ENCODE measurements at regions not wholly inside any gene's neighbourhood (a gene's known extent, or its start where the extent isn't known, plus 50 kb on each side); places are given as distances from the start of the nearest gene placed in this dataset.
"Not testable (repeated sequence)": the region's sequence is repeated elsewhere in the genome, so short reads cannot be mapped to it uniquely, and the experiment has no call there.

DNA sequence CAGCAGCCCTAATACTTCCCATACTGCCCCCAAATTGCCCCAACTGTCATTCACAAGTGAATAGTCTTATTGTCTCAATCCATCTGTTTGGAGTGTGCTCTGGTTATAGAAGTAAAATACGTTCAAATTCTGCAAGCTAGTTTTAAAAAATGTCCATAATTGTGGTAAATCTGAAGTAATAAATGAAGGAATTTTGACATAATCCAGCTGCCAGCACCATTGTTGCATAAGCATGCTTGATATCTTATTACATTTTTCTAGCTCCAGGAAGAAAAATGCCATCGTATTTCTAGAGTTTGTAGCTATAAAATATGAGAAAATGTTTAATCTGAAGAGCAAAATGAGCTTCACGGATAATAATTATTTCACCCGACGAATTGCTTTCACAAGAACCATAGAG is 664.7 kb downstream of the RFPL4B start:
- DNase-seq (ENCODE audit: insufficient read length, low spot score) (no peak), FAIRE-seq (no peak)

DNA sequence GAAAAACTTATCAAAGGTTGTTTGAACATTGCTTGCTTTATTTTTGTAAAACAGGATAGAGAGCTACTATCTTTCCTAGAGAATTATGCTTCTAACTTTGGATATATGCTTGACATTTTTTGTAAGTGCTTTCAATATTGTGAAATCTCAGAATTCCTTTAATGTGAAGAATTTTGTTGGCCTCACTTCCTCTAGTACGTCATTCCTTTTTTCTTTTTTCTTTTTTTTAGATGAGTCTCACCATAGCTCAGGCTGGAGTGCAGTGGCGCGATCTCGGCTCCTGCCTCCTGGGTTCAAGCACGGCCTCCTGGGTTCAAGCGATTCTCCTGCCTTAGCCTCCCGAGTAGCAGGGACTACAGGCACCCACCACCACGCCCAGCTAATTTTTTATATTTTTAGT is 668.1 kb downstream of the RFPL4B start:
- FAIRE-seq (no peak), DNase-seq (ENCODE audit: insufficient read length, low spot score) (no peak)

GRCh38 chr6:113017353-113017752 is 670.2 kb downstream of the RFPL4B start:
- FAIRE-seq, result no peak
- DNase-seq (ENCODE audit: insufficient read length, low spot score), result no peak

DNA sequence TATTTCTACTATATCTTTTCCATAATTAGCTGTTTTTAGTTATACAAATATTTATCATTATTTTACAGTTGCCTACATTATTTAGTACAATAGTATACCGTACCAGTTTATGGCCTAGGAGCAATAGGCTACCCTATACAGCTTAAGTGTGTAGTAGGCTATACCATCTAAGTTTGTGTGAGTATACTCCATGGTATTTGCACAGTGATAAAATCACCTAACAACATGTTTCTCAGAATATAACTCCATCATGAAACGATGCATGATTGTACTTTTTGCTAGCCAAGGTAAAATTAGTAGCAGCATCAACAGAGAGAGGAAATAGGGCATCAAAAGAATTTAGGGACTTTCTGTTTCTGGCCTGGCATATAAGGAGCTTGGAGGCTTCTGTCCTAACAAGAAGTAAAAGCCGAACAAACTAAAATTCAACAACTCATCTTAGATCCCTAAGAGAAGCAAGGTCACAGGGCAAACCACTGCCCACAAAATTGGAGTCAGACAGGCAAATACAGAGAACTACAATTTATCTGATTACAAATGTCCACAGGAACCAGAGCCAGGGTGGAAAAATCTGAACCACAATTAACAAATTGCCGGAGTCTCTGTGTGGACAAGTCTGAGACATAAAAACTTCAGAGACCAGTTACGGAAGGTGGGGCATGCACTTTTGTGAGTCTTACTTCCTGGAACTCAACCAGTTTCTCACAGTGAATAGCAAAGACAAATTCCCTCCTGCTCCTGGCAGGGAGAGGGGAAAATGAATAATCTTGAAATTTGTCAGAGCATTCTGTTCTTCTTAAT is 671.4 kb downstream of the RFPL4B start:
- no peak for FAIRE-seq

DNA sequence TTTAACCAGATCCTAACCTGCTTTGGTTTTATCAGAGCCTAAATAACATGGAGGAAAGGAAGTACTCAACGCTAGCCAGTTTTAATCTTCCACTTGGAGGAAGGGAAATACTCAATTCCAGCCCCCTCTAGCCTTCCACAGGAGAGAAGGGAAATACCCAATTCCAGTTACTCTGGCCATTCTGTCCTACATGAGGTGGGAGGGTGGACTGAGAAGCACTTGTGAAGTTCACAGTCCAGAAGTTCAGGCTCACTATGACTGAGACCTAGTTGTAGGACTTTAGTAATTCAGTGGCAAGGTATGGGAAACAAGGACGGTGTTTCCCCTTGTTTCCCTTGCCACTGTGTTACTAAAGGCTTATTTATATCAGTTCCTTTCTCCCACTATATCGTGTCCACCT is 672.0 kb downstream of the RFPL4B start:
- FAIRE-seq (no peak), DNase-seq (ENCODE audit: insufficient read length, low spot score) (no peak)

More for the DNA sequence above, 671.4 kb downstream of the RFPL4B start:
- DNase-seq (ENCODE audit: insufficient read length, low spot score), result no peak

DNA sequence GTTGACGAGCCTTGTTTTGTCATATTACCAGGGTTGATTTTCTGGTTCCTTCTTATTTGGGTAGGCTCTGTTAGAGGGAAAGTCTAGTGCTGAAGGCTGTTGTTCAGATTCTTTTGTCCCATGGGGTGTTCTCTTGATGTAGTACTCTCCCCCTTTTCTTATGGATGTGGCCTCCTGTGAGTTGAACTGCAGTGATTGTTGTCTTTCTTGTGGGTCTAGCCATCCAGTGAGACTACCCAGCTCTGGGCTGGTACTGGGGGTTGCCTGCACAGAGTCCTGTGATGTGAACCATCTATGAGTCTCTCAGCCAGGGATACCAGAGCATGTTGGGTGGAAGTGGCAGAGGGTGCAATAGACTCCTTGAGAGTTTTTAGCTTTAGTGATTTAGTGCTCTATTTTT is 680.6 kb downstream of the RFPL4B start:
- no peak for FAIRE-seq

GRCh38 chr6:113029161-113029560 is 682.0 kb downstream of the RFPL4B start:
- not testable (repeated sequence) for FAIRE-seq; DNase-seq (ENCODE audit: insufficient read length, low spot score)

More for the DNA sequence above, 680.6 kb downstream of the RFPL4B start:
- no peak for DNase-seq (ENCODE audit: insufficient read length, low spot score)

DNA sequence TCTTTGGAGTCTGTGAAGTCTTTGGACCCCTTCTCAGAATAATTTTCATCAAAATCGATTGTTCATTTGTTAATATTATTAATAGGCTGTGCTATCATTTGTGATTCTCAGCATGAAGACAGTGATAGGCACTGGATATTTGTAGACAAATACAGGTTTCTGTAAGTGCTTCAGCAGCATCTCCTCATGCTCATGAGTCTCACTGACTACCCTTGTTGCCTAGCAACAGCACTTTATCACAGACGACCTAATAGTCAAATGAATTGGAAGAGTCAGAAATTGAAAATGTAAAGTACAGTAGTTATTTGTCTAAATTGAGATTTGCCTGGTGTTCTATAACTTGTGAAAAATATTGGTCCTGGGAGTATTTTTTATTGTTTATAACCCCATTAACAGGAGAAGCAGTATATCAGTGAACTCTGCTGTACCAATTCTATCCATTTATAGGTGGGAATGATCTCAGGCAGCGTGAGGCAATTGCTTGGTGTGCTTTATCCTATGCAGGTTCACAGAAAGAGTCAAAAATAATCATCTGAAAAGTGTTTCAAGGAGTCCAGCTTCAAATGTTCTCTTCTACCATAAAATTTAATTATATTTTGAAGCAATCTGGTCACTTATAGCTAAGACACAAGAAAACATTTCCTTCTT is 684.6 kb downstream of the RFPL4B start:
- no peak for FAIRE-seq
- DNase-seq (ENCODE audit: insufficient read length, low spot score), result no peak

DNA sequence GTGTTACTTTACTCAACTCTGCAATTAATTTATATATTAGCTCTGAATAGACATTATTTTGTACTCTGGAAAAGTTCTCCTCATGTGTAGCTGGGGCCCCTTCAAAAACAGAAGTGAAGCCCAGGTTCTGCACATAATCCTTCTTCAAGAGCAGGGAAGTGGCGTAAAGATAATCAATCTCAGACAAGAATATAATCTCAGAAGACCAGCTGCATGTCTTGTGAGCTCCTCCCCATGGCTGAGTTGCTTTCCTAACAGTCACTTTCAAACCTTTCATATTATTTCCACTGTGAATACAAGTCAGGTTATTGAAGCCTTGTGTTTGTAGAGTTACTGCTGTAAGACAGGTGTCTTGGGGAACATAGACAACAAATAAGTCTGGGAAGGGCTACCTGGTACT is 691.9 kb downstream of the RFPL4B start:
- DNase-seq (ENCODE audit: insufficient read length, low spot score) (no peak), FAIRE-seq (no peak)

DNA sequence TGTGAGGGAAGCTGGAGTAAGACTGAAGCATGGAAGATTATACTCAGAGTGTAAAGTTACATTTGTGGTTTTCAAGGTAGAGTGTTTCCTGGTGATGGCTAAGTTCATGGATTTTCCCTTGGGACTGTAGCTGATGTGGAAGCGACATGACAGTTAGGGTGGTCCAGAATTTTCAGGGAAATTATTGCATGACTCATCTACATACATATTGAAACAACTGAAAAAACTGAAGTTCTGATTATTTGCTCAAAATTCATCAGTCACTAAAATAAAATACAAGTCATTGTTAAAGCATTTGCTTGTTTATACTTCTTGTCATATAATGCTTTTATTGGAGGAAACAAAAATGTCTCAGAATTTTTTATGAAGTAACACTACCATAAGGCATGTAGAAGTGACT is 700.0 kb downstream of the RFPL4B start:
- no peak for DNase-seq (ENCODE audit: insufficient read length, low spot score)

GRCh38 chr6:113047932-113048331 is 700.8 kb downstream of the RFPL4B start:
- no peak for DNase-seq (ENCODE audit: insufficient read length, low spot score)

More for the DNA sequence above, 700.0 kb downstream of the RFPL4B start:
- no peak for FAIRE-seq

GRCh38 chr6:113048741-113049140 is 701.6 kb downstream of the RFPL4B start:
- DNase-seq (ENCODE audit: insufficient read length, low spot score) (no peak), FAIRE-seq (no peak)

More at GRCh38 chr6:113047932-113048331, 700.8 kb downstream of the RFPL4B start:
- no peak for FAIRE-seq

GRCh38 chr6:113049190-113049589 is 702.1 kb downstream of the RFPL4B start:
- FAIRE-seq (no peak), DNase-seq (ENCODE audit: insufficient read length, low spot score) (no peak)

DNA sequence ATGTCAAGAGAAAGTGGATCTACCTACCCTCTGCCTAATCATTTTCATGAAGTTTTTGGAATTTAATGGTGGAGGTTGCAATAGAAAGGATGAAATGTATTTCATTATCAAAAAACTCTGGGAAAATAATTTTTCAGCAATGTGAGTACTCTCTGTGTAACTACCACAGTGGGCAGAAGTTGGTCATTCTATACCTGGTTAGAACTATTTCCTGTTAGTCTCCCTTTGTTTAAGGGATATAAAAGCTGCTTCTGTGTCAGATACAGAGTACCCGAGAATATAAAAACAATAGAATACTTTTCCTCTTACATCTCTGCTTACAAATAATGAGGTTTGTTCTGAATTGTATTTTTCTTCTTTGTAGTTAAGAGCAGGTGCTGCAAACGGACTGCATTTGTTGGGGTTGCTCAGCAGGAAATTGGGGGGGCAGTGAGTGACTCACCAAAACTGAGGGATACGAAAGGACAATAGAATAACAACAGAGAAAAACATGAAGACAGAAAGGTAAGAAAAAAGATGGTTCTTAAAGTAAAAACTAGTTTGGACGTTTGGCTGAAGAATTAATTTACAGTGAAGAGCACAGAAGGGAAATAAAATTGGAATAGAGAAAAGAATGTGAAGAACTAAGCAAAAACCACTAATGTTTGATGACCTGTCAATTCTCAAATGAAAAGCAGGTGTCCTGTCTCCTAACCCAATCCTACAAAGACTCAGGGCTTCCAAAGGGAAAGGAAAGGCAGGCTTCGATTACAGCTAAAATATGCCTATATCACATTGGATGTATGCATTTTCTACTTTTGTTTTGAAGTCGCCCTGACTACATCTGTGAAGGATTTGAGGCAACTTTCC is 703.1 kb downstream of the RFPL4B start:
- FAIRE-seq (no peak), DNase-seq (ENCODE audit: insufficient read length, low spot score) (no peak)

GRCh38 chr6:113050979-113051378 is 703.8 kb downstream of the RFPL4B start:
- no peak for FAIRE-seq
- DNase-seq (ENCODE audit: insufficient read length, low spot score), result no peak

DNA sequence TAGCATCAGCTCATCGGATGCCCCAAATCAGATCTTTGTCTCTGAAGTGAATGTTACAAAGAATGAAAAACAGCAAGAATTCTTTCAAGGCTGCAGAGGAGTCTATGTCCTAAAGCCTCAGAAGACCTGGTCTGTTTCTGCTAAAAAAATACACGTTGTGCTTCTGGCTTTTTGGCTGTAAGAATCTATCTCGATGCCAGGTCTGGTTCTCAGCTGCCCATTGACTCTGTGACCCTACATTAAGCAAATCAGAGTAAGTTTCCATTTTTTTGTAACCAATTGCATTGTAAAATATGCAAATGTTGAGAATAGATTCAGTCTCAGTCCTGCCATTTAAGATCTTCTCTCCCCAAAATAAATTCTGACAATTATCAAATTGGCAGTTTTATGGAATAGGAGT is 705.4 kb downstream of the RFPL4B start:
- DNase-seq (ENCODE audit: insufficient read length, low spot score) (no peak), FAIRE-seq (no peak)

DNA sequence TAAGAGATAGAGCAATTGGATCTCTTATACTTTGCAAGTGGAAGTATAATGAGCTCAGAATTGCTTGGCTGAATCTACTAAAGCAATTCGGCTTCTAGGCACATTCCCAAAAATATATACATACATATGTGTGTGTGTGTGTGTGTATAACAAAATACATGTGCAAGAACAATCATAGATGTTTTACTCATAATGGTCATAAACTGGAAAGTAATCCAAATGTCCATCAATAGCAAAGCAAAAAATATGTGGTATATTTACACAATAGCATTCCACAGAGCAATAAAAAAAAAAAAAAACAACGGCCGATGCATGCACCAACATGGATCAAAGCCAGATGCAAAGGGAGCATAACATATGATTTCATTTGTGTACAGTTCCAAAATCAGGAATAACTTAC is 707.9 kb downstream of the RFPL4B start:
- no peak for DNase-seq (ENCODE audit: insufficient read length, low spot score)
- FAIRE-seq, result no peak

DNA sequence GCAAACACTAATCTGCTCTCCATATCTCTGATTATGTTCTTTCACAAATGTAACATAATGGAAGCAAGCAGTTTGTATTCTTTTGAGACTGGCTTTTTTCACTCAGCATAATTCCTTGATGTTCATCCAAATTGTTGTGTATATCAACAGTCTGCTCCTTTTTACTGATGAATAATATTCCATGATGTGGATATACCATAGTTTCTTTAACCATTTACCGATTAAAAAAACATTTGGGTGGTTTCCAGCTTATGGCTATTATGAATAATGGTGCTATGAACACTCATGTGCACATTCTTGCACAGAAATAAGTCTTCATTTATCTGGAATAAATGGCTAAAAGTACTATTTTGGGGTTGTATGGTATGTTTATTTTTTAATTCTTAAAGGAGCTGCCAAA is 708.9 kb downstream of the RFPL4B start:
- DNase-seq (ENCODE audit: insufficient read length, low spot score) (no peak), FAIRE-seq (no peak)

GRCh38 chr6:113057567-113058053 is 710.5 kb downstream of the RFPL4B start:
- FAIRE-seq (no peak), DNase-seq (ENCODE audit: insufficient read length, low spot score) (no peak)

- DNase-seq (ENCODE audit: insufficient read length, low spot score), result no peak
- no peak for FAIRE-seq
Observed at GRCh38 chr6:113060664-113061063, 713.5 kb downstream of the RFPL4B start.

DNA sequence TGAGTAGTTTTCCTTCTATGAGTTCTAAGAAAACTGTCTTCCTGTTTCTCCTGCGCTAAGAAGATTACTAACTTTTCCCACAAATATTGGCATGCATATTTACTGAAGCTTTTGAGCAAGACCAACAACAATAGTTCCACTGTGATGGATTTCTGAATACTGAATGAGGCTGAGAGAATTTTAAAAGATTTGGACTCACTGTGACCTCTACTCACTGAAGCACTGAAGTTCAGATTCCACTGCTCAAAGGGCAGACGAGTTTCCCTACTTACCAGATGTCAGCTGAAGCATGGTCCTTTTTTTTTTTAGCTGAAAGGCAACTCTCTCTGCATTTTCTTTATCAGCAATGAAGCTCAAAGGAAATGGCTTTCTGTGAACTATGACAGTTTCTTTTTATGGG is 718.5 kb downstream of the RFPL4B start:
- no peak for FAIRE-seq
- no peak for DNase-seq (ENCODE audit: insufficient read length, low spot score)

Data from GM19239 (cell line).